ENCODE measurements at regions not wholly inside any gene's neighbourhood (a gene's known extent, or its start where the extent isn't known, plus 50 kb on each side); places are given as distances from the start of the nearest gene placed in this dataset.
A peak's percentile ranks its signal among the peaks of the same experiment; 100 is the strongest.
"Not testable (repeated sequence)": the region's sequence is repeated elsewhere in the genome, so short reads cannot be mapped to it uniquely, and the experiment has no call there.

GRCh38 chr5:116778032-116778431 lies 203.4 kb upstream of the SEMA6A start:
- DNase-seq (ENCODE audit: low spot score) = peak; percentile 38

GRCh38 chr5:116773926-116774325 lies 199.3 kb upstream of the SEMA6A start:
- DNase-seq (ENCODE audit: low spot score) = peak; percentile 47

GRCh38 chr5:116772806-116773205 lies 198.2 kb upstream of the SEMA6A start:
- no peak for DNase-seq (ENCODE audit: low spot score)

GRCh38 chr5:116772152-116772501 lies 197.5 kb upstream of the SEMA6A start:
- no peak for DNase-seq (ENCODE audit: low spot score)

DNA sequence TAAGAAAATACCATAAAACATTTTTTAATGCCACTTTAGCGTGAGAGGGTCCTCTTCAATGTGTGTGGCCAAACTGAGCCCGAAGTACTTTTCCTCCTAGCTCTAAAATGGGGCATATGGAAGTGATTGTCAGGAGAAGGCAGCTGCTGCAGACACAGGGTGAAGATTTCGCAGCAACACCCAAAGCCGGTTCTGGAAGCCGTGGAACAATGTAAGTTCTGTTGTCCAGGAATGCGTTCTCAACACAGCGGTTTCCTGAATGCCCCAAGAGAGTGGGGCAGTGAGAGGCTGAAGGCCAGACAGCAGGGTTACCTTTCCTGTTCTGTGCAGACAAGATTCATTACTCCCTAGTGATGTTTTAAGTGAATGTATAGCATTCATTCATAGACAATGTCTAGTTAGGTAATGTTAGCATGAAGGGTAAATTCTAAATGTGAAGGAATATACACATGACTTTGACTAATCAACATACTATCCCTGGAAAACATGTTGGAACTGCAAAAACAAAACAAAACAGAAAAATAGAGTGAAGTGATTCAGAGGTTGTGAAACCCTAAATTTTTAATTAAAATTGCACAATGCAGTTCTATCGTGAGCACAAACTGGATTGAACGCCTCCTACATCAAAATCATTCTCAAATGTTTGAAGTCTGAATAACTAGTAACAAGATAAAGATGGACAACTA lies 197.0 kb upstream of the SEMA6A start:
- no peak for DNase-seq (ENCODE audit: low spot score)

DNA sequence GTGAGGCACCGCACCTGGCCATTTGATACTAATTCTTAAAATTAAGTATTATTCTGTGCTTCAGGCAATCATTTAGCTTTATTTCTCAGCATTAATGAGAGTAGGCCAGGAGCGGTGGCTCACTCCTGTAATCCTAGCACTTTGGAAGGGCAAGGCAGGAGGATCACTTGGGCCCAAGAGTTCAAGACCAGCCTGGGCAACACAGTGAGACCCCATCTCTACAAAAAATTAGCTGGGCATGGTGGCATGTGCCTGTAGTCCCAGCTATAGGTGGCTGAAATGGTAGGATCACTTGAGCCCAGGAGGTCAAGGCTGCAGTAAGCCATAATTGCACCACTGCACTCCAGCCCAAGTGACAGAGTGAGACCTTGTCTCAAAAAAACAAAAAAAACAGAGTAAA lies 195.3 kb upstream of the SEMA6A start:
- DNase-seq (ENCODE audit: low spot score) = not testable (repeated sequence)

DNA sequence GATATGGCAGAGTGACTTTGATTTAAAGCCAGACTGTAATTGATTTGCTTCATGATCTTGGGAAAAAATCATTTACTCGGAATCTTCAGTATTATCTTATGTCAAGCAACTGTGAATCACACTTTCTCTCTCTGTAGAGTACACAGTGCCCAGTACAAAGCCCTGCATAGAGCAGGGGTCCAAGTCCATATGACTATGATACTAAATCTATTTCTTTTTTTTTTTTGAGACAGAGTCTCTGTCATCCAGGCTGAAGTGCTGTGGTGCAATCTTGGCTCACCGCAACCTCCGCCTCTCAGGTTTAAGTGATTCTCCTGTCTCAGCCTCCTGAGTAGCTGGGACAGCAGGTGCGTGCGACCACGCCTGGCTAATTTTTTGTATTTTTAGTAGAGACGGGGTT lies 194.8 kb upstream of the SEMA6A start:
- DNase-seq (ENCODE audit: low spot score) = no peak

DNA sequence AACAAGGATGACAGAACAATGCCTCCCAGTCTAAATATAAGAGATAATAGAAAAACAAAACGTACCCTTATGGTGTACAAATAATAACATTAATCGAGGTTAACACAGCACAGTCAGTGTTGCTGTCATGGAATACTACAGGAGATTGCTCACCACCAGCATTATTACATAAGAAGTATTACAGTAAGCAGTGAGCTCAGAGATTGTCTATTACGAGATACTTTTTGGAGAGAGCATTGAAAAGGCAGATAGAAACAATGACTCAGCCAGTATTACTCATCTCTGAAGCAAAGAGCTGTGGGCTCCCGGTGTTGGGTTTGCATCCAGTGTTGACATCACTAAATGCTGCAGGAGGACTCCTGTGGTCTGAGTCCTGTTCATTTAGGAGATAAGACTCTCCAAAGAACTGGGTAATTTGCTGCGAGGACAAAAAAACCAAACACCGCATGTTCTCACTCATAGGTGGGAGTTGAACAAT lies 191.9 kb upstream of the SEMA6A start:
- DNase-seq (ENCODE audit: low spot score) = no peak

- no peak for DNase-seq (ENCODE audit: low spot score)
Measured at GRCh38 chr5:116765441-116765840, 190.8 kb upstream of the SEMA6A start.

DNA sequence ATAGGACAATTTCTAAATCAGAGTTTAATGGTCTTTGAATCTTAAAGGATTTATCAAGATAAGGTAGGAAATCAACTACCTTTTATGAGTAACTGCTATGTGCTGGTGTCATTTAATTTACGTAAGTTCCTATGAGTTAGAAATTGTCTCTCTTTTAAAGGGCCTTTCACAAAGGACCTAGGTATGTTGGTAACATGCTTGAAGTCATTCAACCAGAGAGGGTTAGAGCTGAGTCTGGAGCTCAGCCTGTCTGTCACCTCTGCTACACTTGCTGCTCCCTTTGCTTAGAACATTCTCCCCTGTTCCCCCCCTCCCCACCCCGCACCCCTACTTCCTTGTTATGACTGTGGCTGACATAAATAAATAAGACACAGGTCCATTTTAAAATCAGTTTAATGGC lies 190.3 kb upstream of the SEMA6A start:
- no peak for DNase-seq (ENCODE audit: low spot score)

DNA sequence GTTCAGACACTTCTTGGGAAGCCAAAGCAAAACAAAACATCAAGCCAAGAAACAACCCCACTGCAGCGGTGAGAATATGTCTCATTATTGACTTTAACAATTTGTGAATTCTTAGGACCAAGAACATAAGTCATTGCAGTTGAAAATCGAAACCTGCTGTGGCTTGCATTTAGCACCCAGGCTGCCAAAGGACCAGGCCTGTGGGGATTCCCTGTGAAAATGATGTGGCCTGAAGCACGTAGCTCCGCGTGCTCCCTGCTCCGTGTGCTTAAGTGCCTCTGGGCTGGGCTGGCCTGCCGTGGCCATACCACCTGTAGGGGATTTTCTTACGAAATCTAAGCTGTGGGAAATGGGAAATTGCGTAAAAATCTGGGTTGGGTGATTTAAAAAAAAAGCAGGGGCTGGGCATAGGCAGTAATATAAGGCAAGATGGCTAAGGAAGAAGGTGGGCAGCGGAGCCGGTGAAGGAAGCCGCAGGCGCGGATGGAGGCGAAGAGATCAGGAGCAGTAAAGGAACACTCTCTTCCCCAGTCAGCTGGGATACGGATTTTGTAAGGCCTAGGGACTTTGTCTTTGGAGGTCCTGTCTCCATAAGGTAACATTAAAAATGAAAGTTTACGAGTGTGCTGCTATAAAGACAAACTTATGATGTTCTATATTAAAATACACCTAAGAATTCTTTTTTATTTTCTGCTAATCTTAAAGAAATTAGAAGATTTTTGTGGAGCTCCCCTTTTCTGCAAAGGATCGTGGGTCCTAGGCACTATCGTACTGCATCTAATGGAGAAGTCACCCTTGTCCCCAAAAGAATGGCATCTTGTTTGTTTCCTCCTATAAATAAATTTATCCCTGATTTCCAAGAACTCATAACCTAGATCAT lies 189.6 kb upstream of the SEMA6A start:
- DNase-seq (ENCODE audit: low spot score) = no peak

DNA sequence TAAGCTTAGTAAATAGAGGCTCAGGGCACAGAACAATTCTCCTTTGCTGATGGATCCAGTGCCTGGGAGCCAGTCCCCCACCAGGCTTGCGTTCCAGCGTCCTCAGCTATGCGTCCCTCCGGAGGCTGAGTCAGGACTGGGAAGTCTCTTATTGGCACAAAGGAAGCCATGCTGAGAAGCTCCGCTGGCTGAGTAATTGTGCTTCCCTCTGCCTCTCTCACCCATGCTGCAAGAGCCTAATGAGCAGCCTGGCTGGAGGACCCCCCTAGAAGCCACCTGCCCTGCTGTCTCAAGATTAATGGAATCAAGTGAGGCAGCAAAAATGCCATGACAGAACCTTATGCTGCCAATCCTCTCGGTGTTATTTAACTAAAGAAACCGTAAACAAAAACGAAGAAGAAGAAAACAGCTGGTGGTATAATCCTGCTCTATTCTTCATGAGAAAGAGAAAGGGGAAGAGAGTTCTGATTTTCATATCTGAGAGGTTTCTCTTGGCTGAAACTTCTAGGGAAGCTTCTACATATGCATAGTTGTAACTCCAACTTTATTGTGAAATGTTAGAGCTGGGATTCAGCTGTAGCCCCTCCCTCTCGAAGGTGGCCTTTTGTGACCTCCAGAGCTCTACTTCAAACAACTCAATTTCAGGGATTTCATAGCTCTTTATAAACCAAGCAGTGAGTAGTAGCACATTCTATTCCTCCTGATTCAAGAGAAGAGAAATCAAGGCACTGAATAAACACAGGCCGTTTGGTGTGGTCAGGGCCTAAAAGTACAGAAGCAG lies 185.4 kb upstream of the SEMA6A start:
- peak; percentile 41 for DNase-seq (ENCODE audit: low spot score)

- no peak for DNase-seq (ENCODE audit: low spot score)
Measured at GRCh38 chr5:116757326-116757725, 182.7 kb upstream of the SEMA6A start.

DNA sequence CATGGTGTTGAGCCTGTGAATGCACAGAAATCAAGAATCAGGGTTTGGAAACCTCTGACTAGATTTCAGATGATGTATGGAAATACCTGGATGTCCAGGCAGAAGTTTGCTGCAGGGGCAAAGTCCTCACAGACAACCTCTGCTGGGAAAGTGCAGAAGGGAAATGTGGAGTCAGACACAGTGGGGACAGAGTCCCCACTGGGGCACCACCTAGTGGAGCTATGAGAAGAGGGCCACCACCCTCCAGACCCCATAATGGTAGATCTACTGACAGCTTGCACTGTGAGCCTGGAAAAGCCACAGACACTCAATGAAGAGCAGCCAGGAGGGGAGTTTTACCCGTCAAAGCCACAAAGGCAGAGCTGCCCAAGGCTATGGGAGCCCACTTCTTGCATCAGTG lies 181.9 kb upstream of the SEMA6A start:
- no peak for DNase-seq (ENCODE audit: low spot score)

GRCh38 chr5:116754556-116754955 lies 179.9 kb upstream of the SEMA6A start:
- DNase-seq (ENCODE audit: low spot score) = no peak

DNA sequence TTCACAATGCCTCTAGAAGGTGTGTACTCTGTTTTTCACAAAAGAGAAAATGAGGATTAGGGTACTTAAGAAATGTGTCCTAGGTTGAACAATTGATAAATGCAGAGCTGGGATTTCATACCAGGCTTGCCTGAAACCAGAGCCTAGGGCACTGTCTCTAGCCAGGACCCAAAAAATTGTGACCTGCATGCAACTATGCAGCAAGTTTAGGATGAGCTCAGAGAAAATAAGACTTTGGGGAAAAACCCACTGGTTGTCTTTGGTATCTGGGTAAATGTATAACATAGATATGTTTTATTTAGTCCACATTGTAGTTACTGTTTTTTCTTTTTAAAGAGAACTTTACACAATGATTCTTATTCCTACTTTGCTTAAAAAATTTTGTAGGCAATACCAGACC lies 177.1 kb upstream of the SEMA6A start:
- no peak for DNase-seq (ENCODE audit: low spot score)

- no peak for DNase-seq (ENCODE audit: low spot score)
Measured at GRCh38 chr5:116750631-116751580, 176.3 kb upstream of the SEMA6A start.

- DNase-seq (ENCODE audit: low spot score) = no peak
Measured at GRCh38 chr5:116747881-116748280, 173.3 kb upstream of the SEMA6A start.

DNA sequence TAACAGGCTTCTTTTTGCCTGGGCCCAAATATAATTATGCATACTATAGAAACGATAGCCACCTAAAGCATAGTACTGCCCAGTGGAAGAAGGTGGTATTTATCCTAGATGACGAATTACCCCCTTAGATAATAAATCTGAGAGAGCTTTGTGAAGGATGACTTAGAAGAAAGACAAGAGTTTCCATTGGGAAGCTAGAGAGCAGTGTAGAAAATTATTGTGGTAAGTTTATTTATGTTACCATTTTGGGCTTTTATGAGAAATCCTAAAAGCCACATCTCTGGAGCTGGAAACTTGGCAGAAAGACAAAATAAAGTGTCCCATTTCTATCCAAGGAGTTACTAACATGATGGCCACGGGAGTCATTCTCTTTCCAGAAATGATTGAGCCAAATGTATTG lies 172.0 kb upstream of the SEMA6A start:
- no peak for DNase-seq (ENCODE audit: low spot score)

GRCh38 chr5:116740771-116741170 lies 166.1 kb upstream of the SEMA6A start:
- no peak for DNase-seq (ENCODE audit: low spot score)

DNA sequence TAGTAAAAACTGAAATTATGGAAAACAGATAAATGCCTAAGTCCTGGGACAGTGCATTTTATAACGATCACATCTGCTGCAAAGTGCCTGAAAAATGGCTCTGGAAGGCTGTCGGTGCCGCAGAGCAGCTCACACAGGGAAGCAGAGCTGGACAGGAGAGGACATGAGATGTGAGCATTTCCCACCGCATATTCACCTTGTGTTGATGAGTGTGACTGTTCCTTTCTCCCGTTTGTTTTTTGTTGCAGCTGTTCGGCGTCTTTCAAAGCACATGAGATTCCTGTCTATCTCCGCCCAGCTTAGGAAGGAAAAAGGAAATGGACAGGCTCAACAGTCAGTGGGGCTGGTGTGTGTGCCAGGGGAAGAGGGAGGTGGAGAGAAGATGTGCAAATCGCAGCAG lies 164.9 kb upstream of the SEMA6A start:
- no peak for DNase-seq (ENCODE audit: low spot score)
